GM19372 (cell line): ENCODE measurements at regions not wholly inside any gene's neighbourhood (a gene's known extent, or its start where the extent isn't known, plus 50 kb on each side); places are given as distances from the start of the nearest gene placed in this dataset.

ENCODE experiments used
- ATAC-seq: cut with Tn5 transposase; IDR thresholded peaks from one replicate; pipeline ENCODE4 v1.9.1; 2021; ENCODE audit warnings: mild to moderate bottlenecking, low read depth, moderate library complexity; ENCODE audit not compliant: unreplicated experiment

DNA sequence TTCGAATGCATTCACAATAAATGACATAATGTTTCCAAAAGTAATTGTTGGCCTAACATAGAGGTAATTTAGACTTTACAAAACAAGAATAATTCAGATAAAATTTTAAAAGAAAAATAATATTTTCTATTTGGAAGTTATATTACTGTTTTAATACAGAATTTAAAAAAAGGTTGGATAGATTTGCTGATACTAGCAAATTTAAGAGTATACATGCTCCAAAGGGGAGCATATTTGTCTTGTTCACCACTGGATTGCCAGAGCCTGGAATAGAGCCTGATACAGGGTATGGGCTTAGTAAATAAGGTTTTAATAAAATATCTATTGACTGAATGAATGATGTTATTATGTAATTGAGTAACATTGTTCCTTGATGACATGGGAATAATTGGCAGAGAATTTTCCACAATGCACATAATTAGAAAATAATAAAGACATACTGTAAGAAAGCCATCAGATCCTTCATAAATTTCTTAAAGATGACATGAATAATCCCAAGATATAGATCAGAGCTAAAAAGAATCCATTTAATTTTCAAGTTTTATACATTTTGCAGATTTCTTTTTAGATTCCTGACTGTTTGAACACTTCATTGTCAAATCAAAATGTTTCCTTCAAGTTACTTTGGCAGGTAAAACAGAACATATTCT lies 305.3 kb downstream of the SLC6A15 start:
- no peak for ATAC-seq

DNA sequence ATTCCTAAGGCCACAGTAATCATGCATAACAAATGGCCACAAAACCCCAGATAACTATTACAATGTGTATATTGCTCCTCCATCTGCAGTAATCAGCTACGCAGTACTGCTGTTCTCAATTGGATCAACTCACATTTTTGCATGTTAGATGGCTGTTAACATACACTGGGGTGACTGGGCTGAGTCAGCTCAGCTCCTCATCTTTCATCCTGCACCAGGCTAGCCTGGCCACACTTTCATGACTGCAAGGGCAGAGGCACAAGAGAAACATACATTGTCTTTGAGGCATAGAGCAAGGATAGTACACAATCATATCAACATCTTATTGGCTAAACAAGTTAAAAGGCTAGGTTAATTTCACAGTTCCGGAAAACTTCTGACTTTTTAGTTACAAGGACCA lies 306.6 kb downstream of the SLC6A15 start:
- ATAC-seq = no peak

DNA sequence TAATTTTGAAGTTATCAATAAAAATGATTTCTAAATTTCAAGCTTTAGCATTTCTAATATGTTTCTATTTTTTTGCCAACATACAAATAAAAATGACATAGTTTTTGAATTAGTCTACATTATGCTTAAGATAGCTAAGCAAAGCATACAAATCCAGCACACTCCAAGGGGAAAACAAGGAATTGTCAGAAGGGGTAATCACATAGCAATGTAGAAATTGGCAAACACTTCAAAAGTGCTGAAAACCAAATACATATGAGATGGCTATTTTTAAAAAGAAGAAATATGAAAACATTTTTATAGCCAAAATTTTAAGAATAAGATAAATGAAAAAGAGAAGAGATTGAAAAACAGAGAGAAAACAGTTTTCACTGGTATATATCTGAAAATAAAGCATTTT lies 308.0 kb downstream of the SLC6A15 start:
- ATAC-seq = no peak

DNA sequence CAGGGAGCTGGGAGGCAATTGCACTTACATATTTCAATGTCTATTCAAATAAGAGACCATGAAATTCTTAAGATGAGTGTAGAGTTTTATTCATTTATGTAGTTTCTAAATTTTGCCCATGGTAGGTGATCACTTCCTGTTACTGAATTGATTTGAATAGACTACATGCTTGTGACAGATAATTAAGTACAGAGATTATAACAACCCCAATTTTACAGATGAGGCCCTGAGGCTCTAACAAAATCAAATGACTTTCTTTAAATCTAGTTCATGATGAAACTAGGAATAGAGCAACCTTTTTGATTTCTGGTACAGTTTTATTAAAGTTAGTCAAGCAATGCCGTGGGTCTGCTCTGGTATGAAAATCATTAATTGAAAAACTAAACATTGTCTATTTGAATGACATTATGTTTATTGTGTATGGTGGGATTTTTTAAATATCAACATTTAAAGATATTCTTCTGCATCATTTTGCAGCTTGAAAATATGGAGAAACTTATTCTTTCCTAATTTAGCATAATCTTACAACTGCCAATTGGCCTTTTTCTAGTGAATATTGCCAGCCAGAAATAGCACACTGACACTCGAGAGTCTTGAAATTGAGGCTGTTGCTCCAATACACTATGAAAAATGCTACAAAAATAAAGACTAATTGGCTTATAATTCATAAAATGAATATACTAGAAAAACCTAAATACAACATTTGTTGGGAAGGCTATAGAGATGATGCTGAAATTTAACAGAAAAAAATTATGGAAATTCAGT lies 308.9 kb downstream of the SLC6A15 start:
- no peak for ATAC-seq

DNA sequence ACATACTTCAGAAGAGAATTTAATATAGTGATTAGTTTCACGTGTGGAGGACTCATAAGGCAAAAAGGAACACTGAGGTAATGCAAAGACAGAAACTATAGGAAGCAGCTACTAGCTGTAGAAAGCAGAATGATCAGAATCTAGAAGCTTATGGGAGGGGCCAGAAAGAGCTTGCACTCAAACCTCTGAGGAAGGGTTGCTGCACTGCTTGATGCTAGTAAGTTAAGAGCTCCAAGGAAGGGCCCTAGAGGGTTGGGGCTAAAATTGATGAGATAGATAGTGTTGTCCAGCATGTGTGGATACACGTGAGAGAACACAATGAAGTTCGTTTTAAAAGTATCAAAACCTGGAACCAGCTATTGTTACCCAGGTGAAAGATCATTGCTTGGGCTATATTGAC lies 311.1 kb downstream of the SLC6A15 start:
- ATAC-seq = no peak

DNA sequence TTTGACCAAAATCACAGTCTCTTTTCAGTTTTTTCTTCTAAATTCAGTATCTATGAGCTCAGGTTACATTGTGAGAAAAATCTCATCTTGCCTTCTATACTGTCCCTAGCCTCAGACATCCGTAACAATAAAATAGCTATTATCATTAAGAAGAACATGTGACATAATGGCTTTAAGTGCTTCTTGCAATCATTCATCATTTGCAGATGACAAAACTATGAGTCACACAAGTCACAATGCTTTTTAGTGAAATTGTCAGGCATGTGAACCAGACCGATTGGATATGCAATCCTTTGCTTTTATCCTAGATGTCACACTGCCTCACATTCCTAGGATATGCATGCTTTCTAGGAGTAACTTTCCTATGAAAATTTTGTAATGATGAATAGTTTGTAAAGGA lies 313.1 kb downstream of the SLC6A15 start:
- no peak for ATAC-seq

DNA sequence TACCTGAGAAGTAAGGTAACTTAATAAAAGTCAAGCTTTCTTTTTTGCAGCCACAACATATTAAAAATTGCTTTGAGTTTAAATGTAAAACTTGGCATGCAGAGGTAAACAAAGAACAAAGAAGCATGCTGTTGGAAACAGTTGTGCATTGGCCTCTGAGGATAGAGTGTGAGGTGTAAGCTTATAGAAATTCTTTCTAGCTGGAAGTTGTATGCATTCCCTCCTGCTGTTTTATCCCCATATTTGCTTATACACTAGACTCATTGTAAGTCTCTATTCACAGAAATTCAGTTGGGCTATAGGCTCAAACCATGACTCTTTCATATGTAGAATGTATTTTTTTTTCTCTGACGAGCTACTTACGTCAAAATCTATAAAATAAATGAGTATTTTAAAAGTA lies 316.3 kb downstream of the SLC6A15 start:
- no peak for ATAC-seq

DNA sequence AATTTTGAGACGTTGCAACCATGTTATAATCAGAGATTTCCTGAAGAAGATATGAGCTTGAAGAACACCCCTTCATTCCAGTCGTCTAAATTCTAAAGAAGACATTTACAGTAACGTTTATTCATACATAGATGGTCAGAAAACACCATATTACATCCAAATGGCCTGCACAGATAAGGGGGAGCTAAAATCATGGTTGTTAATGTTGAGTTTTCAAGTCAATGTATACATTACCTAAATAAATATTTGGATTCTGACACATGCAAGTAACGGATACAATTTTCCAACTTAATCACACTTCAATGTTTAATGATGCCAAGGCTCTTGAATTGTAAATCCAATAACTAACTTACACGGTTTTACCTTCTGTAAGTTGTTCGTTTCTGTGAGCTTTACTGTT lies 318.4 kb downstream of the SLC6A15 start:
- no peak for ATAC-seq

DNA sequence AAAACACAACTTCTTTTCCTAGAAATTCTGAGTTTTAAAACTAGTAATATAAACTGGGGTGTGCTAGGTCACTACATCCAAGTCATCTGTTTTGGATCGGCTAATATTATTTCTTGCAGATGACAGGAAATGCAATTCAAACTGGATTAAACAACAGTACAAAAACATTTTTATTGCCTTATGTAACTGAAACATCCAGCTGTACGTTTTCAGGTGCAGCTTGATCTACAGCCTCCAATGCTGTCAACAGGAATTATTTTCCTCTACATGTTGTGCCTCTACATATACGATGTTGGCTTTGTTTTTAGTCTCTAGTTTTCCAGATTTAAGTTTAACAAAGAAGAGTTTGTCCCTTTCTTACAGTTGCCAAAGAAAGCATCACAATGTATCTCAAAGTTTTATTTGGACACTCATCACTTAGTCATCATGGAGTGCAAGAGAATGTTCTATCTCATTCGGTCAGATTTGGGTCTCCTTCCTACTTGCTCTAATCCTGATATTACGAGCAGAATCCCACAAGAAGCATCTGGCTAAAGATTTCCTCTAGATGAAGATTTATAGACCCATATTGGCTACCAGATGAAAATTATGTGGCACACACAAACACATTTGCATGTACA lies 326.7 kb downstream of the SLC6A15 start:
- no peak for ATAC-seq

DNA sequence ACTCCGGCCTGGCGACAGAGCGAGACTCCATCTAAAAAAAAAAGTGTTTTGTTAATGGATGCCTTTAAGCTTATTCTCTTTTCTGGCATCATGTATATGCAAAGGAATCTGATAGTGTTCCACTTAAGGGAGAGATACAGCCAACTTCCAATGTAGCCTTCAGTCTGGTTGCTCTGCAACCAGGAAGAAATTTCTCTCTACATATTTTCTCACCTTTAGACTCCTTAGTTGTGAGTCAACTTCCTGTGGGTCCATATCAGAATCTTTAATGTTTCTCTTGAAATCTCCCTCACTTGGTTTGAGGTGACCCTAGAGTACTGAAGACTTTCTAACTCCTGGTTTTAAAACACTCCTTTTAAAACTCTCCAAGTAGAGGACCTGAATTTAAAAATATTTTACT lies 340.4 kb downstream of the SLC6A15 start:
- no peak for ATAC-seq

DNA sequence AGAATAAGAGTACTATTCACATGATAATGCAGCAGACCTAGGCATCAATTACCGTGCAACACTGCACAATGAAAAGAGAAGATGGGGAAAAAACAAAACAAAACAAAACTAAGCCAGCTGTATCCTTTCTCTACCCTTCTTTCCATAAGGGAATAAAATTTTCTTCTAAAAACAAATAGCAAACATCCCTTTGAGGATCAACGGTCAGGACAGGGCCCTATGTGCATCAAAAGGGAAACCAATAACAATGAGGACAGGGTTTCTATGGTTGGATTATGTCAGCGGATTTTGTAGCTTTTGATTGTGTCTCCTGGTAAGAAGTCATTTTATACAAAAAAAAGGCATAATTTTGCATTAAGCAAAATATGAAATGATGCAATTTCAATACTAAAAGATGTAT lies 350.3 kb downstream of the SLC6A15 start:
- ATAC-seq = no peak

DNA sequence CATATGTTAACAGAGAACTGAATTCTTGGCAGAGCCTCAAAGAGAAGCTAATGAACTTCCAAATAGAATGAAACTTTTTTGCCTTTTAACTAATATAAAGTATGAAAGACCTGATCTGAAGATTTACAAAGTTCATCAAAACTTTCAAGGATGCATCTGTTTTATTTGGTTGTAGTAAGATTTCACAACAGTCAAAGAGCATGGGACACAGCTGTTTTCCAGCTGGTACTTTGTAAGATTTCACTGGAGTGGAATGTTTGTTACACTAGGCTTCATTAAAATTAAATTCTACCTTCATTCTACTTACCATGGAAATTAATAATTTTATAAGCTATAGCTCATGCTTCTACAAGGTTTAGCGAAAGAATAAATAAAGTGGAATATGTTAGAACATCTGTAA lies 351.2 kb downstream of the SLC6A15 start:
- no peak for ATAC-seq

DNA sequence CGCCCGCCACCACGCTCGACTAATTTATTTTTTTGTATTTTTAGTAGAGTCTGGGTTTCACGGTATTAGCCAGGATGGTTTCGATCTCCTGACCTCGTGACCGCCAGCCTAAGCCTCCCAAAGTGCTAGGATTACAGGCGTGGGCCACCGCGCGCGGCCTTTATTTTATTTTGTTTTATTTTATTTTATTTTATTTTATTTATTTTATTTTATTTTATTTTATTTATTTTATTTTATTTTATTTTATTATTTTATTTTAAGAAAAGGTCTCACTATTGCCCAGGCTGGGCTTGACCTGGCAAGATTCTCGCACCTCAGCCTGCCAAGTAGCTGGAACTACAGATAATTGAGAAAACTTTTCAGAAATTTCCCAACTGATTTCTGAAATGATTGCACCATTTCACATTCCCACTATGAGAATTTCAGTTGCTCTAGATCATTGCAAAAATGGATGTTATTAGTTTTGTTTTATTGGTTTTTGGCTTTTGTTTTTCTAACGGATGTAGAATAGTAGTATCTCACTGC lies 358.3 kb downstream of the SLC6A15 start:
- no peak for ATAC-seq

DNA sequence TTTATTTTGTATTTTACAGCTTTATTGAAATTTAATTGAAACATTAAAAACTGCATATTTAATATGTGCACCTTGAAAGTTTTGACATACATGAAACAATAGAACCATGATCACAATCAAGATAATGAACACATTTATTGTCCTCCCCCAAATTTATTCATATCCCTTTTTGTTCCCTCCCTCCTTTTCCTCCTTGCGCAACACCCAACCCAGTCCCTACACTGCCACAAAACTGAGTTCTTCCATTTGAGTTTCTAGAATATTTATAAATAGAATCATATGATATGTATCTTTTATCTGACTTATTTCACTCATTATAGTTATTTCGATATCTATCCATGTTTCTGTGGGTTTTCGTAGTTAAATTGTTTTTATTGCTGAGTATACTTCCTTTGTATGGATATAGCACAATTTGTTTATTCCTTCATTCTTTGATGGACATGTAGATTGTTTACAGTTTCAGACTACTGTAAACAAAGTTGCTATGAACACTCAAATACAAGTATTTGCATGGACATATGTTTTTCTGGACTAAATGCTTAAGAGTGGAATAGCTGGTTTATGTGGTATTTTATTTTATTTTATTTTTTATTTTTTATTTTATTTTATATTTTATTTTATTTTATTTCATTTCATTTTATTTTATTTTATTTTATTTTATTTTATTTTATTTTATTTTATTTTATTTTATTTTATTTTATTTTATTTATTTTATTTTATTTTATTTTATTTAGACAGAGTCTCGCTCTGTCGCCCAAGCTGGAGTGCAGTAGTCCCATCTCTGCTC lies 359.1 kb downstream of the SLC6A15 start:
- ATAC-seq = no peak

DNA sequence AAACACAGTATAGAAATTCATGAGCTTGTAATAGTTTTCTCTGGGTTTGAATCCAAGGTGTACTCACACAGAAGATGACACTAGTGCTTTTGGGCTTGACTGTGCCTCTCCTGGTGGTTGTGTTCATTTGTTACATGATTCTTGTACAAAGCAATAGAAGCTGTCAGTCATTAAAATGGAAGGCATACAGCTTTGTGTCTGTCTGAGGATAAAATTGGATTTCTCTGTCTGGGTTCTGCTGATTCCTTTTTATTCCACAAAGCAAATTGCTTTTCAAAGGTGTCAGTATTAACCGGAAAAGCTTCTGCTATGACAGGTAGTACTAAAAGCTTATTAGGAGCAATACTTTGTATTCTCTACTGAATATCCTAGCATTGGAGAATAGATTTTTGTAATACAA lies 361.2 kb downstream of the SLC6A15 start:
- ATAC-seq = no peak

DNA sequence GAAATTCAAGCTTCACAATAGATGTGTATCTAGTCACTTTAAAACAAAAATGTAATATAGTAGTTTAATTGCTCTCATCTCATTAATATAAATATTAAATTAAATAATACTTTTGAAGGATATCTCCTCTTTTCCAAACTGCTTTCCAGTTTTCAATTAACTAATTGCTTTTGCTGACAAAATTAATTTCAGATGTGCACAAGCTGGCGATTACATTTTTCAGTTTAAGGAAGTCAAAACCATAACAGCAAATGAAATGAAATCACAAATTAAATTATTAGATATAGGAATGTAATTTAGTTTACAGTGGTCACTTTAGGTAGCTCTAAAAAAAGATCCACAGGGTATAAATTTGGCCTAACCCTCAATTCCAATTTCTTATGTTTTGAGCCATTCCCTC lies 362.1 kb downstream of the SLC6A15 start:
- ATAC-seq = no peak

DNA sequence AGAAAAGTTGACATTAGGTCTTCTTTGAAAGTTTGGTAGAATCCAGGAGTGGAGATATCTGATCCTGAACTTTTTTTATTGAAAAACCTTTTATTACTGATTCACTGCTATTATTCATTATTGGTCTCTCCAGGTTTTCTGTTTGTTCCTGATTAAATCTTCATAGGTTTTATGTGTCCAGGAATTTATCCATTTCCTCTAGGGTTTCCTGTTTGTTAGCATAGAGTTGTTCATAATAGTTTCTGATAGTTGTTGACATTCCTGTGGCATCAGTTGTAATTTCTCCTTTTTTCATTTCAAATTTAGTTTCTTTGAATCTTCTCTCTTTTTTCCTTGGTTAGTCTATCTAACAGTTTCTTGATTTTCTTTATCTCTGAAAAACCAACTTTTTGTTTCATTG lies 370.3 kb downstream of the SLC6A15 start:
- no peak for ATAC-seq

DNA sequence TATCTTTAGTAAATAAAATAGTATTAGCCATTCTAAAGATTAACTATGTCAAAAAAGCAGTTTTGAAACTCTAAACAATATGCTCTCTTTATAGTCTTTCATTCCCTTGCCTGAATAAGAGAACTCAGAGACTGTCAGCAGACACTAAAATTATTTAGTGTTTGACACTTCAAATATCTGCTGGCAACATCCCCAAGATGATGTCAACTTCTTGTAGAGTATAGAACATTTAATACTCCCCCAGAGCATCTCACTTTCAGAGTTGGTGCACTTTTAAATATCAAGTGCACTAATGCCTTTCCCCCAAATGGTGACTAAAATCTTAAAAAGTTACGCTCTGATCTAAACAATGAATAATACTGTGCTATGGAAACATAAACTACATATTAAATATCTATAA lies 374.9 kb downstream of the SLC6A15 start:
- ATAC-seq = no peak

DNA sequence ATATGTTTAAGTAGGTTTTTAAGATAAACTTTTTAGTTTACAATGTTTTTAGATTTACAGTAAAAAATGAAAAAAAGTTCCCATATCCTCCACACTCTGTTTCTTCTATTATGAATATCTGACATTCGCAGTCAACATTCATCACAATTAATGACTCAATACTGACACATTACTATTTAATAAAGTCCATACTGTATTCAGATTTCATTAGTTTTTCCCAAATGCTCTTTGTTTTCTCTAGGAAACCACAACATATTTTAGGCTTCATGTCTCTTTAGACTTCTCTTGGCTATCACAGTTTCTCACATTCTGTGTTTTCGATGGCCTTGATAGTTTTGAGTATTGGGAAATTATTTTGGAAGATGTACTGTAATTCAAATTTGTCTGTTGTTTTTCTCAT lies 399.8 kb downstream of the SLC6A15 start:
- no peak for ATAC-seq

DNA sequence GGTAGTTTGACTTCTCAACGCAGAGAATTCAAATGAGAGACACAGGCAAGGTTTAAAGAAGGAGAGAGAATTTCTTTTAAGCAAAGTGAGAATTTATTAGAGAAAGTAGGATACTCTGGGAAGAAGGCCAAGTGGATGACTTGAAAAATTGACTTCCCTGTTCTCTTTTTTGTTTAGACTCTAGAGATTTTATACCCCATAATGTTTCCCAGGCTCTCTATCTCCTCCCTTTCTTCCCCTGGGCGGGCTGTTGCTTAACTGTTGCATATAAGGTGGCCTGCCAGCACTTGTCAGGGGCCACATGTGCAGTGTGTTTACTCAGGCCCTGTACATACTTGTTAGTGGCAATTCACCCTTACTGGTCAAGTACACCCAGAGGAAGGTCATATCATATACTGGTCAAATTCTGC lies 403.7 kb downstream of the SLC6A15 start:
- no peak for ATAC-seq
